PC-3 (cell line): ENCODE measurements at regions not wholly inside any gene's neighbourhood (a gene's known extent, or its start where the extent isn't known, plus 50 kb on each side); places are given as distances from the start of the nearest gene placed in this dataset.

Experiments
- CTCF ChIP-seq: fragments of 300-600 bp; sonication (generic); conservative IDR thresholded peaks from 2 replicates; pipeline ENCODE4 v1.5.1; 2017; ENCODE audit warnings: antibody characterized with exemption, low read depth, mild to moderate bottlenecking, low read length
- EZH2 ChIP-seq: fragments of 300-600 bp; sonication (generic); IDR thresholded peaks from one replicate; pipeline ENCODE4 v1.6.1; 2017; ENCODE audit warnings: antibody characterized with exemption, mild to moderate bottlenecking, low read length; ENCODE audit not compliant: unreplicated experiment
- EZH2phosphoT487 ChIP-seq: fragments of 300-600 bp; sonication (generic); IDR thresholded peaks from 2 replicates; pipeline ENCODE4 v1.6.1; 2018; ENCODE audit warnings: mild to moderate bottlenecking, antibody characterized with exemption, low read length, borderline replicate concordance

- TF ChIP-seq CTCF (no peak), EZH2 (no peak), EZH2phosphoT487 (no peak)
Observed at GRCh38 chr6:105691081-105691480, 288.2 kb upstream of the PREP start.
